NCI-H1417 (cell line): ENCODE measurements at regions not wholly inside any gene's neighbourhood (a gene's known extent, or its start where the extent isn't known, plus 50 kb on each side); places are given as distances from the start of the nearest gene placed in this dataset.
A peak's percentile ranks its signal among the peaks of the same experiment; 100 is the strongest.
"Not testable (repeated sequence)": the region's sequence is repeated elsewhere in the genome, so short reads cannot be mapped to it uniquely, and the experiment has no call there.

Source experiments
- DNase-seq, 3 experiments: peaks; one replicate each; lab custom pipeline; 2025; lab: John Stamatoyannopoulos, UW

DNA sequence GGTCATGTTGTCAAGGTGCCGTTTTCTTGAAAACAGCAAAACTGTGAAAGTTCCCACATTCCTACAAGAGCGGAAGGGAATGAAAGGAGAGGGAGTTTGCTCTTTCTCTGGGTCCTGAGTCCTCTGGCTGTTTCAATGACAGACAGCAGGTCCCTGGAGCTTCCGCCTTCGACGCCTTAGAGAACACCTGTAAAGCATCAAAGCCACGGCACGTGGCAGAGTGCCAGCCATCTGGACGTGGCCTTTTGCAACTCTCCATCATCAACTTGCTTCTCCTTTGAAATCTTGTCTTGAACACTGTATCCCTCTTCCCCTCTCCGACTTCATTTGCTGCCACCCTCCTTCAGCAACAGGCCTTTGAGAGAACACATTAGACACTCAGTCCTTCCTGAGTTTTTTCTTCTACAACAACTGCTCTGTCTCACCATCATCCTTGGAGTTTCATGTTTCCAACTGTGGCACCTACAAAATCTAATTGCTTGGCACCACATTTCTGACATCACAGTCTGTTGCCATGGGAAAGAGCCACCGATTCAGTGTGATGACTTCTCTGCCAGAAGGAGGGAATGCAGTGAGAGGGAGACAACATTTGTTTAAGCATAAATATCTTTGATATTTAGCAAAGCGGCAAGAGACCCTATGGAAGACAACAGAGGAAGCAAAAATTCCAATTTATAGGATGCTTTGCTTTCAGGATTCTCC lies 204.9 kb upstream of the PTER start:
- DNase-seq: peak in 2 of 3 experiments; percentile 5 to 9

GRCh38 chr10:16232441-16232840 lies 204.4 kb upstream of the PTER start:
- DNase-seq: no peak

GRCh38 chr10:16234916-16235315 lies 201.9 kb upstream of the PTER start:
- DNase-seq: no peak

DNA sequence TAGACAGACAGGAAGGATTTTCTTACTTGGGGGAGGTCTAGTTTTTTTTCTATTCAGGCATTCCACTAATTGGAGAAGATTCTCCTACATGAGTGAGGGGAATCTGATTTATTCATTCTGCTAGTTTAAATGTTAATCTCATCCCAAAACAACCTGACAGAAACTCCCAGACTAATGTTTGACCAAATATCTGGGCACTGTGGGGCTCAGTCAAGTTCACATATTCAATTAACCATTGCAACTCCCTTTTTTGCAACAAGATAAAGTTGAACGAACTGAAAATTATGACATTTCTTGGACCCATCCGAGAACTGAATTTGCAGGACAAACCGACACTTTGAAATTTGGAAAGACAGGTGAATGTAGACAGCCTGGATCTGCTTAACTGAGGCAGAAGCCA lies 194.4 kb upstream of the PTER start:
- DNase-seq: no peak

GRCh38 chr10:16242859-16243613 lies 193.8 kb upstream of the PTER start:
- DNase-seq: no peak

DNA sequence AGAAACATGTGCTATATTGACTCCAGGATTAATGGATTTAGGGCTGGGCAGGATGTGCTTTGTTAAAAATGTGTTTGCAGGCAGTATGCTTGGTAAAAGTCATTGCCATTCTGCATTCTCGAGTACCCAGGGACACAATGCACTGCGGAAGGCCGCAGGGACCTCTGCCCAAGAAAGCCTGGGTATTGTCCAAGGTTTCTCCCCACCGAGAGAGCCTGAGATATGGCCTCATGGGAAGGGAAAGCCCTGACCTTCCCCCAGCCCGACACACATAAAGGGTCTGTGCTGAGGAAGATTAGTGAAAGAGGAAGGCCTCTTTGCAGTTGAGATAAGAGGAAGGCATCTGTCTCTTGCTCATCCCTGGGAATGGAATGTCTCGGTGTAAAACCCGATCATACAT lies 186.7 kb upstream of the PTER start:
- DNase-seq: not testable (repeated sequence)

DNA sequence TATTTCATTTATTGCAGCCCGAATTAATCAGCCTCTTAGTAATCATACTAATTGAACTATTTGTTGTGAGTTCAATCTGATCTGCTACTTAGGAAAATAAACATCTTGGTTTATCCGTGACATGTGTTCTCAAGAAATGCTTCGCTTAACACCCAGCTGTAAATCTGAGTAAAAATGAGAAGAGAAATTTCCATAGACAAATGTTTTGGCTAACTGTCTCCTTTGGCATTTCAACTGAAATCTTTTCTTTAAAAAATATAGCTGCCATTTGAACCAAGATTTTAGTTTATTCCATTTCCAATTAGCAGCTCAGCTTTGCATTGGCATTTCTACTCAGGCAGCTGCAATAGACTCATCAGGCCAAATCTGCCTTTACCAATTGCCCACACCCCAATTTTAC lies 180.5 kb upstream of the PTER start:
- DNase-seq: no peak

DNA sequence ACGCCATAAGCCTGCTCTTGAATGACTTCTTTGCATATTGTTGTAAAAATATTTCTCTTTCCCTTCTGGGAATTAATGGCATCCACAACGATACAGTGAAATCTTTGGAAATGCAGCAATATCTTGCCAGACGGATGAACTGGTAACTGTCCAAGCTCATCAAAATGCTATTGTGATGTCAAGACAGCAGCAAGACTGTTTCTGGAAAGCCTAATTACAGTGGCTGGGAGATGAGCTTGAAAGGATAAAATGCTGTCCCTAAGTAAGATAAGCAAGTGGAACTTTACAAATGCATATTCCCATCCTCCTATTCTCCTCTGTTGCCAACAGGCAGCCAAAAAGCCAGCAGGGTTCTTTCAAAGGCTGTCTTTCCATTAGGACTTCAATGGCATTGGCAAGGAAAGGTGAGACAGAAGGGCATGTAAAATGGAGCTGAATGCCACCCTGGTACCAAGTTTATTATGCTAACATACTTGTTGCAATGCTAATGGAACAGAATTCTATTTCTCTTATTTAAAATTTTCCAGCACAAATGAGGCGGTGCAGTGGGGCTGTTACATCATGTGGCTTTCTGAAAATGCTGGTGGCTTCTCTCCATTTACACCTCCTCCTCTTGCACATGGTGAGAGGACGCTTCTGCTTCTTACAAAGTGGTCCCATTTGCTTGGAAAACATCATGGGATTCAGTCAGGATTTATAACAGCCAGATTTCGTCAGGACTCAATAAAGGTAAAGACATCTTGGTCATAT lies 178.3 kb upstream of the PTER start:
- DNase-seq: no peak

- no peak for DNase-seq
Observed at GRCh38 chr10:16259726-16260125, 177.1 kb upstream of the PTER start.

GRCh38 chr10:16260388-16260787 lies 176.4 kb upstream of the PTER start:
- no peak for DNase-seq

DNA sequence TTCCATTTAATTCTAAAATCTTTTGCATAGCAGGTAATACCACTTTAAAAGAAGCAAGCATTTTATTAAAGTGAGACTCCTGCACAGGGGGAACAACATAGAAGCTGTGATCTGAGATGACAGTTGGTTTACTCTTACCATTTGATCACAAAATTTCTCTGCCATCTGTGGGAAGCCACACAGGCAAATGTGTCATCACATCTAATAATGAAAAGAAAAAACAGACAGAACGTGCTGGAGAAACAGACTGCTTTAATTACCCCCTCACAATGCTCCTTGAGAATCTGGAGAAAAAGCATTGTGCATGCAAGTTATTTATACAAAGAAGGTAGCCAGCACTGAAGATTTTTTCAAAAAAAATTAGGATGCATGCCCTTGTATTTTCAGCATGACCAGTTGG lies 165.2 kb upstream of the PTER start:
- DNase-seq: no peak

GRCh38 chr10:16274911-16275310 lies 161.9 kb upstream of the PTER start:
- no peak for DNase-seq

GRCh38 chr10:16280595-16280994 lies 156.2 kb upstream of the PTER start:
- DNase-seq: no peak

GRCh38 chr10:16292366-16292765 lies 144.4 kb upstream of the PTER start:
- no peak for DNase-seq

DNA sequence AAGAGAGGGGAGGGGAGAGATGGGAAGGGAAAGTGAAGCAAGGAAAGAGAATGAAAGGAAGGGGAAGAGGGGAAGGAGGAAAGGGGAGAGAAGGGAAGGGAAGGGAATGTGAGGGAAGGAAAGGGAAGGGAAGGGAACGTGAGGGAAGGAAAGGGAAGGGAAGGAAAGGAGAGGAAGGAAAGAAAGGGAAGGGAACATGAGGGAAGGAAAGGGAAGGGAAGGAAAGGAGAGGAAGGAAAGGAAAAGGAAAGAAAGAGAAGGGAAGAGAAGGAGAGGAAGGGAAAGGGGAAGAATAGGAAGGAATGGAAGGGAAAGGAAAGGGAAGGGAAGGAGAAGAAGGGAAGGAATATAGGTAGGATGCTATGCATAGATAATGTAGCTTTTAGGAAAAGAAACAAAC lies 139.7 kb upstream of the PTER start:
- DNase-seq: no peak

GRCh38 chr10:16297642-16298041 lies 139.2 kb upstream of the PTER start:
- DNase-seq: no peak

- no peak for DNase-seq
Observed at GRCh38 chr10:16304311-16304710, 132.5 kb upstream of the PTER start.

DNA sequence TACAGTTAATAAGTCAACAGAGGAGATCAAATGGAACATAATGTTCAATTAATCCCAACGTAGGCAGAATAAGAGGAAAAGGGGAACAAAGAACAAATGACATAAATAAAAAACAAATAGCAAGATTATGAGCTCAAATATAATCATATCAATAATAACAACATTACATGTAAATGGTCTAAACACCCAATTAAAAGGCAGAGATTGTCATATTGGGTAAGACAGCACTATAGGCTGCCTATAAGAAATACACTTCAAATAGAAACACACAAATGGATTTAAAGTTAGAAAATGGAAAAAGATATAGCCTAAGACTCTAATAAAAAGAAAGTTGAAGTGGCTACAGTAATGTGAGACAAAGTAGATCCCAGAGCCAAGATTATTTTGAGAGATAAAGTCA lies 126.4 kb upstream of the PTER start:
- DNase-seq: no peak

DNA sequence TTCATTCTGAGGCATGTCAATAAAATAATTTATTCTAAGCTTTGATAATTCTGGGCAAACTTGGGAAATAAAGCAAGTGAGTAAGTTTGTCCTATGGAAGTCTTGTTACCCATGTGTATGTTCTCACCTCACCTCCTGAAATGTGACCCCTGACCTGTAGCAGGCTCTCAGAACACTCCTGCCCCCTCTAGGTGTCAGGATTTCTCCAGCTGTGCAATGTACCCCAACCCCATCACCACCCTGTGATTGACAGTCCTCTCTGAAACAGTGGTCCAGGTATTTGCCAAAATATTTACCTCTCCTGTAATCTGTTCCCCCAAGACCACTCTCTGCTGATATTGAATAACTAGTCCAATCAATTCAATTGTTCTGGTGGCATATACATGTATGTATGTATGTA lies 122.6 kb upstream of the PTER start:
- peak in 1 of 3 experiments; percentile 3 for DNase-seq

DNA sequence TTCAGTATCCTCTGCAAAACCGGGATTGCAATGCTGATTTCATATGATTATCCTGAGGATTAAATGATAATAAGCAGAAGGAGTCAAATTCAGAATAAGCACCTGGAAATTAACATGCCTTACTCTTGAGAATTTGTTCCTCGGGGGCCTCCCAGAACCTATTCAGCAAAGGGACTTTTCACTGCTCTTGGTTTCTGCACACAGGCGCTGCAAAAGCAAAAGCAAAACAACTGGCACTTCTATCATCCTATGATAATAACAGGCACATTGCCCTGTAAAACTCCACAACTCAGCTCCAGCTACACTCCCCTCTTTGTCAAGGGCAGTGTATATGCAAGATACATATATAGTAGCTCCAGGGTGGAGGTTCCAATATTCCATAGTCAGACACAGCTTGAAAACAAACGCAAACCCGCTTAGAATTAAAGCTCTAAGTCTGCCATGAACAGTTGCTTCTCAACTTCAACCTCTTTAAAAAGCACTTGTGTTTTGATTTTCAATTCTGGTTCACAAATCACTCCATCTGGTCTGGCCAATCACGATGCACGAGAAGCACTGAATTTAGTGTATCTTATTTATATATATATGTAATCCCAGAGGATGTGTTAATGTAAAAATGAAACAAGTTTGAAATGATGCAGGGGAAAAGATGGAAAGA lies 119.9 kb upstream of the PTER start:
- no peak for DNase-seq

- DNase-seq: no peak
Observed at GRCh38 chr10:16341637-16342036, 95.2 kb upstream of the PTER start.

- no peak for DNase-seq
Observed at GRCh38 chr10:16348891-16349290, 87.9 kb upstream of the PTER start.
